ENCODE measurements at regions not wholly inside any gene's neighbourhood (a gene's known extent, or its start where the extent isn't known, plus 50 kb on each side); places are given as distances from the start of the nearest gene placed in this dataset.
"Not testable (repeated sequence)": the region's sequence is repeated elsewhere in the genome, so short reads cannot be mapped to it uniquely, and the experiment has no call there.

GRCh38 chr10:14417336-14417735 is 86.6 kb upstream of the FRMD4A start:
- not testable (repeated sequence) for H3K9me3 Mint-ChIP-seq; H3K36me3 Mint-ChIP-seq (ENCODE audit: low read depth)
- CTCF ChIA-PET = interaction anchor here (0.7 kb wide), 1 partner anchor 13 kb away, joined by 3 read pairs; no protein-coding TSS in a partner anchor

GRCh38 chr10:14416308-14416700 is 85.6 kb upstream of the FRMD4A start:
- intact Hi-C loops (cut with micrococcal nuclease) = no loop called here
- CTCF ChIA-PET = no interaction called here
- no peak for DNase-seq
- no peak overlapping the region for H3K4me3 Mint-ChIP-seq
- H3K9me3 Mint-ChIP-seq = no peaks in the 10 kb centered on the region
- peaks cover 31% of the 10 kb centered on the region for H3K27me3 Mint-ChIP-seq (ENCODE audit: low read depth)
- H3K27ac Mint-ChIP-seq = no peak overlapping the region
- H3K4me1 Mint-ChIP-seq (ENCODE audit: low read depth) = peaks cover 3% of the 10 kb centered on the region
- no peaks in the 10 kb centered on the region for H3K36me3 Mint-ChIP-seq (ENCODE audit: low read depth)

More at GRCh38 chr10:14417336-14417735, 86.6 kb upstream of the FRMD4A start:
- H3K4me1 Mint-ChIP-seq (ENCODE audit: low read depth); intact Hi-C loops (cut with micrococcal nuclease); DNase-seq; H3K27ac Mint-ChIP-seq; H3K4me3 Mint-ChIP-seq: not testable (repeated sequence)
- peaks cover 25% of the 10 kb centered on the region for H3K27me3 Mint-ChIP-seq (ENCODE audit: low read depth)

DNA sequence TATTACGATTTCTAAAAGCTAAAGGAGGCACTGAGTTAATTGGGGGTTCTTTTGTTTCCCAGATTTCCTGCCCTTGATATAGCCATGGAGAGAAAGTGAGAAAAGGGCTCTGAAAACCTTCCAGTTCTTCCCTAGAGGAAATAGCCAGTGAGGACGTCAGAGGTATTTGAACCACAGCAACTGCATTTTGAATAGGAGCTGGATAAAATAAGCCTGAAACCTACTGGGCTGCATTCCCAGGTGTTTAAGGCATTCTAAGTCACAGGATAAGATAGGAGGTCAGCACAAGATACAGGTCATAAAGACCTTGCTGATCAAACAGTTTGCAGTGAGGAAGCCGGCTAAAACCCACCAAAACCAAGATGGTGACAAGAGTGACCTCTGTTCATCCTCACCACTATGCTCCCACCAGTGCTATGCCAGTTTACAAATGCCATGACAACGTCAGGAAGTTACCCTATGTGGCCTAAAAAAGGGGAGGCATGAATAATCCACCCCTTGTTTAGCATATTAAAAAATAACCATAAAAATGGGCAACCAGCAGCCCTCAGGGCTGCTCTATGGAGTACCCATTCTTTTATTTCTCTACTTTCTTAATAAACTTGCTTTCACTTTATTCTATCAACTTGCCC is 85.1 kb upstream of the FRMD4A start:
- intact Hi-C loops (cut with micrococcal nuclease) = no loop called here
- peaks cover 1% of the 10 kb centered on the region for H3K9me3 Mint-ChIP-seq
- peaks cover 5% of the 10 kb centered on the region for H3K4me1 Mint-ChIP-seq (ENCODE audit: low read depth)
- no peaks in the 10 kb centered on the region for H3K36me3 Mint-ChIP-seq (ENCODE audit: low read depth)
- peaks cover 32% of the 10 kb centered on the region for H3K27me3 Mint-ChIP-seq (ENCODE audit: low read depth)
- no peak overlapping the region for H3K27ac Mint-ChIP-seq
- no peak for DNase-seq
- H3K4me3 Mint-ChIP-seq = no peak overlapping the region
- CTCF ChIA-PET = no interaction called here

- CTCF ChIA-PET = no interaction called here
- H3K4me3 Mint-ChIP-seq = no peak overlapping the region
- no peaks in the 10 kb centered on the region for H3K36me3 Mint-ChIP-seq (ENCODE audit: low read depth)
- peaks cover 8% of the 10 kb centered on the region for H3K9me3 Mint-ChIP-seq
- DNase-seq = no peak
- H3K27ac Mint-ChIP-seq = no peak overlapping the region
- peaks cover 37% of the 10 kb centered on the region for H3K27me3 Mint-ChIP-seq (ENCODE audit: low read depth)
- intact Hi-C loops (cut with micrococcal nuclease) = no loop called here
- peaks cover 12% of the 10 kb centered on the region for H3K4me1 Mint-ChIP-seq (ENCODE audit: low read depth)
These were observed 84.2 kb upstream of the FRMD4A start for GRCh38 chr10:14414901-14415300.

DNA sequence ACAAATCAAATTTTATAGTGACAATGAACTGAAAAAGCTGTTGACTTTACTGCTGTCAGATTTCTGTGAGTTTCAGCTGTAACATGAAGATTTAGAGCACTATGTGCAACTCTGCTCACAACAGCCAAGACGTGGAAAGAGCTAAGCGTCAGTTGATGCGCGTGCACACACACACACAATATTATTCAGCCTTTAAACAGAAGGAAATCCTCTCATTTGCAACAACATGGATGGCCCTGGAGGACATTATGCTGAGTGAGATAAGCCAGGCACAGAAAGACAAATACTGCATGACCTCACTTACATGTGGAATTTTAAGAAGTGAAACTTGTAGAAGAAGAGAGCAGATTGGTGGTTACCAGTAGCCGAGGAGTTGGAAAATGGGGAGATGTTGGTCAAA is 82.8 kb upstream of the FRMD4A start:
- CTCF ChIA-PET = no interaction called here
- H3K27ac Mint-ChIP-seq = no peak overlapping the region
- DNase-seq = no peak

DNA sequence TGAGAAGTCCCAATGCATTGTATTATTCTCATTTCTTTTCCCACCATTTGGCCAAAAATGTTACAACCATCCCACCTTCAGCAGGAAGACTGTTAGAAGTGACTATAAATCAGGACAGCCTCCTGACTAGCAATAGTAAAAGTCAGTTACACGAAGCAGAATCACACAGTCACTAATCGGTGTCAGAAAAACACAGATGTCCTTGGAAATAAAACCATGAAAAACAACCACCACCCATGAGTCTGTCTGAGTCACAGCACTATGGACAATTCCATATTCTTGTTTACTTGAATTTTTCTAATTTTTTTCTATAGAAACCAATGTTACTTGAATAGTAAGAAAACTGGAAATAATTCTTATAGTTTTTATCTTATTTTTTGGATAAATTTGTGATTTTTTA is 81.9 kb upstream of the FRMD4A start:
- H3K27ac Mint-ChIP-seq = no peak overlapping the region
- H3K36me3 Mint-ChIP-seq (ENCODE audit: low read depth) = no peaks in the 10 kb centered on the region
- peaks cover 32% of the 10 kb centered on the region for H3K27me3 Mint-ChIP-seq (ENCODE audit: low read depth)
- intact Hi-C loops (cut with micrococcal nuclease) = no loop called here
- DNase-seq = no peak
- no peak overlapping the region for H3K4me3 Mint-ChIP-seq
- H3K9me3 Mint-ChIP-seq = peaks cover 15% of the 10 kb centered on the region
- CTCF ChIA-PET = no interaction called here
- peaks cover 28% of the 10 kb centered on the region for H3K4me1 Mint-ChIP-seq (ENCODE audit: low read depth)

More for the DNA sequence above, 82.8 kb upstream of the FRMD4A start:
- peaks cover 32% of the 10 kb centered on the region for H3K27me3 Mint-ChIP-seq (ENCODE audit: low read depth)
- peaks cover 24% of the 10 kb centered on the region for H3K4me1 Mint-ChIP-seq (ENCODE audit: low read depth)
- no peaks in the 10 kb centered on the region for H3K36me3 Mint-ChIP-seq (ENCODE audit: low read depth)
- H3K4me3 Mint-ChIP-seq = no peak overlapping the region
- H3K9me3 Mint-ChIP-seq = peaks cover 15% of the 10 kb centered on the region
- intact Hi-C loops (cut with micrococcal nuclease) = no loop called here

- Mint-ChIP-seq H3K4me1 (ENCODE audit: low read depth) (peaks cover 25% of the 10 kb centered on the region), H3K4me3 (no peak overlapping the region), H3K27ac (peak overlapping the region; percentile 80), H3K9me3 (peaks cover 15% of the 10 kb centered on the region), H3K36me3 (ENCODE audit: low read depth) (no peaks in the 10 kb centered on the region), H3K27me3 (ENCODE audit: low read depth) (peaks cover 30% of the 10 kb centered on the region)
- DNase-seq = no peak
- CTCF ChIA-PET = interaction anchor here (0.7 to 1.0 kb wide), 3 partner anchors 121 to 224 kb away, joined by 3 to 4 read pairs (median 4); no protein-coding TSS in a partner anchor
- intact Hi-C loops (cut with micrococcal nuclease) = loop anchor here (1.0 kb wide), 4 partner anchors 20 to 35 kb away; no protein-coding TSS in a partner anchor
These were observed 79.2 kb upstream of the FRMD4A start for GRCh38 chr10:14409856-14410458.

DNA sequence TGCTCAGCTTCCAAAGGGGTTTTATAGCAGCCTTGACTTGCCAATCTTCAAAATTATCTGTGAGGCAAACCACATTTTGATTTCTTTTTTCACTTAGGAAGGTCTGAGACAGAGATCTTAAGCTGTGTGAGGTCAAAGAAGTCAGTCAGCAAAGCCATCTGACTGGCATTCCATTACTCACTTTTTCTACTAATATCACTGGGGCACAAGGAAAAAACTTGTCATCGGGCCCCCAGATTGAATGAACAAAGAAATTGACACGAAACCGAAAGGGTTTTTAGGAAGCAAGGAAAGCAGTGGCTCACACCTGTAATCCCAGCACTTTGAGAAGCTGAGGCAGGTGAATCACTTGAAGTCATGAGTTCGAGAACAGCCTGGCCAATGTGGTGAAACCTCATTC is 78.5 kb upstream of the FRMD4A start:
- Mint-ChIP-seq H3K4me1 (ENCODE audit: low read depth) (peaks cover 25% of the 10 kb centered on the region), H3K4me3 (no peak overlapping the region), H3K9me3 (peaks cover 15% of the 10 kb centered on the region), H3K27ac (peak overlapping the region; percentile 80), H3K27me3 (ENCODE audit: low read depth) (peaks cover 29% of the 10 kb centered on the region), H3K36me3 (ENCODE audit: low read depth) (no peaks in the 10 kb centered on the region)
- DNase-seq = peak; percentile 70
- CTCF ChIA-PET = interaction anchor here (0.7 to 1.0 kb wide), 5 partner anchors 15 to 414 kb away, joined by 3 to 4 read pairs (median 3); no protein-coding TSS in a partner anchor
- intact Hi-C loops (cut with micrococcal nuclease) = loop anchor here (1.0 kb wide), 4 partner anchors 19 to 34 kb away; no protein-coding TSS in a partner anchor

GRCh38 chr10:14408139-14408538 is 77.4 kb upstream of the FRMD4A start:
- Mint-ChIP-seq H3K9me3 (peaks cover 15% of the 10 kb centered on the region), H3K4me3 (no peak overlapping the region), H3K36me3 (ENCODE audit: low read depth) (no peaks in the 10 kb centered on the region), H3K4me1 (ENCODE audit: low read depth) (peaks cover 25% of the 10 kb centered on the region), H3K27ac (no peak overlapping the region), H3K27me3 (ENCODE audit: low read depth) (peaks cover 29% of the 10 kb centered on the region)
- CTCF ChIA-PET = interaction anchor here (0.7 kb wide), 1 partner anchor 316 kb away, joined by 3 read pairs; no protein-coding TSS in a partner anchor
- intact Hi-C loops (cut with micrococcal nuclease) = no loop called here
- no peak for DNase-seq

DNA sequence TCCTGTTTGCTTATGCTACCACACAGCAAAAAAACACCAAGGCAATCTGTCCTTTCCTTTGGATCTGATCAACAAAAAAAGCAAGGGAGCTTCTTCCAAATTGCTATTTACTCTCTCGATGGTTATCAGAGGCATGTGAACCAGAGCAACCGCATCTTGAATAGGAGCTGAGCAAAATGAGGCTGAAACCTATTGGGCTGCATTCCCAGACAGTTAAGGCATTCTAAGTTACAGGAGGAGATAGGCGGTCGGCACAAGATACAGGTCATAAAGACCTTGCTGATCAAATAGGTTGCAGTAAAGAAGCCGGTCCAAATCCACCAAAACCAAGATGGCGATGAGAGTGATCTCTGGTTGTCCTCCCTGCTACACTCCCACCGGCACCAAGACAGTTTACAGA is 76.8 kb upstream of the FRMD4A start:
- Mint-ChIP-seq H3K4me3 (no peak overlapping the region), H3K27ac (no peak overlapping the region), H3K4me1 (ENCODE audit: low read depth) (peaks cover 25% of the 10 kb centered on the region), H3K36me3 (ENCODE audit: low read depth) (no peaks in the 10 kb centered on the region), H3K9me3 (peaks cover 15% of the 10 kb centered on the region), H3K27me3 (ENCODE audit: low read depth) (peaks cover 28% of the 10 kb centered on the region)
- intact Hi-C loops (cut with micrococcal nuclease) = no loop called here
- CTCF ChIA-PET = no interaction called here
- DNase-seq = no peak

GRCh38 chr10:14405076-14406065 is 74.6 kb upstream of the FRMD4A start:
- no peaks in the 10 kb centered on the region for H3K36me3 Mint-ChIP-seq (ENCODE audit: low read depth)
- no peak overlapping the region for H3K27ac Mint-ChIP-seq
- peaks cover 21% of the 10 kb centered on the region for H3K4me1 Mint-ChIP-seq (ENCODE audit: low read depth)
- intact Hi-C loops (cut with micrococcal nuclease) = no loop called here
- peaks cover 11% of the 10 kb centered on the region for H3K9me3 Mint-ChIP-seq
- H3K4me3 Mint-ChIP-seq = no peak overlapping the region
- H3K27me3 Mint-ChIP-seq (ENCODE audit: low read depth) = peaks cover 26% of the 10 kb centered on the region
- DNase-seq = no peak
- CTCF ChIA-PET = no interaction called here
